NCI-H82 treated with DMSO at 0.1 percent for 48 hours (cell line): ENCODE measurements at regions not wholly inside any gene's neighbourhood (a gene's known extent, or its start where the extent isn't known, plus 50 kb on each side); places are given as distances from the start of the nearest gene placed in this dataset.
"Not testable (repeated sequence)": the region's sequence is repeated elsewhere in the genome, so short reads cannot be mapped to it uniquely, and the experiment has no call there.

Experiments used
- DNase-seq: peaks from one replicate; lab custom pipeline; 2025; ENCODE audit not compliant: unreplicated experiment; lab: John Stamatoyannopoulos, UW

DNA sequence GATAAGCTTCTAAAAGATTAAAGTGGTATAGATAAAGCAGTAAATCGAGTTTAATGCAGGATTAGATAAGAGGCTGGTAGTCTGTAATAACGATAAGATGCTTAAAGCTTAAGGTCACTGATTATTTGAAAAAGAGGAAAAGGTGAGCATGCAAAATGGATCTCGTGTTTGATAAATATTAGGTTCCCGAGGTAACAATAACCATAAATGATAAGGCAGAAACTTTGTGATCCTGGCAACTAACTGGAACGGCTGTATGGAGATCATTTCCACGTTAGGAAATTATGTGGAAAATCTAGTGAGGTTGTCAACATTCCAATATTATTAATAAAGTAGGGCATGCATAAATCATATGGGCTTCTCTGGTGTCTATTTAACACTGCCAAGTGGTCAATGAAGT, 255.5 kb downstream of the EFCAB11 start:
- DNase-seq: no peak

DNA sequence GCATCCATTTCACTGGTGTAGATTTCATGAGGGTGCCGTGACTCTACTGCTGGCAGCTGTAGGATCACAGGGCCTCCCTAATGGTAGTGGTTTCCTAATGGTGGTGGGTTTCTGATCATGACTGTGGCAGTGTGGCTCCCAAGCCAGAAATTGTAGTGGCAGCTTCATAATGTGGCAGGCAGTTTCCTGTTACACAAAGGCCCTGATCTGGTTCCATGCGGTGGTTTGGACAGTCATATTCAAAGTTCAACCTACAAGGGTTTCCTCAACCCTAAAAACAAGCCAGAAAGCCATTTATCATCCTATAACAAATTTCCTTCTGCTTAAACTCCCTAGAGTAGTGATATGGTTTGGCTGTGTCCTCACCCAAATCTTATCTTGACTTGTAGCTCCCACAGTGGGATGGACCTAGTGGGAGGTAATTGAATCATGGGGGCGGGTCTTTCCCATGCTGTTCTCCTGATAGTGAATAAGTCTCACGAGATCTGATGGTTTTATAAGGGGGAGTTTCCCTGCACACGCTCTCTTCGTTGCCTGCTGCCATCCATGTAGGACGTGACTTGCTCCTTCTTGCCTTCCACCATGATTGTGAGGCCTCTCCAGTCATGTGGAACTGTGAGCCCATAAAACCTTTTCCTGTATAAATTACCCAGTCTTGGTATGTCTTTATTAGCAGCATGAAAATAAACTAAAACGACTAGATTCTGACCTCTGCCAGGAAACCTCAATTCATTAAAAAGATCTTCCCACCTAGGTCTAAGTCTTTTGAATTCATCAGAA, 257.1 kb downstream of the EFCAB11 start:
- DNase-seq: no peak

- no peak for DNase-seq
Measured at GRCh38 chr14:89695846-89696245, 258.7 kb downstream of the EFCAB11 start.

- no peak for DNase-seq
Measured at GRCh38 chr14:89690139-89690538, 264.4 kb downstream of the EFCAB11 start.

DNA sequence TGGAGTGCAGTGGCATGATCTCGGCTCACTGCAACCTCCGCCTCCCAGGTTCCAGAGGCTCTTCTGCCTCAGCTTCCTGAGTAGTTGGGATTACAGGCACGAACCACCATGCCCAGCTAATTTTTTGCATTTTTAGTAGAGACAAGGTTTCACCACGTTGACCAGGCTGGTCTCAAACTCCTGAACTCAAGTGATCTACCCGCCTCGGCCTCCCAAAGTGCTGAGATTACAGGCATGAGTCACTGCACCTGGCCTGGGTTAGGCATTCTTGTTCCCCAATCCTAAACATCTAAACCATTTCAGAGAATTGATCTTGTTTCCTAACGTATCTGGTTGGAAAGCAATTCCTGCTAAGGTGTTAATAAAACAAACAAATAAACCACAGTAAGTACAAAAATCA, 264.8 kb downstream of the EFCAB11 start:
- DNase-seq: not testable (repeated sequence)

DNA sequence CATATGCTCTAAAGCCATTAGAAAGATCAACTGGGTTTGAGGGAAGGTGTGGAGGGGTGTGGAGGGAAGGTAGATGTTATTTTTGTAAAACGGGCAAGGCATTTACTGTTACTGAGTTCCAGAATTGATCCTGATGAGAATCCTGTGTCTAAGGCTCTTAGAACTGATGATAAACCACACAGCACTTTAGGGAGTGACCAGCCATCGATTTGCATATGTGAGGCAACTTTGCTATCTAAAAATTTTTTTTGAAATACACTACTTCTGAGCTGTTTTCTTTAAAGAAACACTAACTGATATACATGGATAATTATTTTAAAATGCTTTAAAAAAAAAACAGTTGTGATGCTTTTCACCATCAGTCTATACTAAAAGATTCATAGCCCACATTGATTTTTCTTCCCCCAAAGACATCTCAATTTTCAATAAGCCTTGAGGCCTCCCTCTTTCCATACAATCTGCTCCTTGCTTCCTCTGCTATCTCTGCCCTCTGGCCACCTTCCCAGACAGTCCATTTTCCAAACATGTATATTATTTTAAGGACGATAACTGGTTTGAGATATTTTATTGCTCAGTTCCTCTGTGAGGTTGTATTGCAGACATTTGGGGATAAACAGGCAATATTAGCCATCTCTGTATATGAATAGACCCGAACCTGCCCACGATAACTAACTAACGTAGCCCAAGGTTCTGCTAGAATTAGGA, 265.9 kb downstream of the EFCAB11 start:
- DNase-seq: no peak

DNA sequence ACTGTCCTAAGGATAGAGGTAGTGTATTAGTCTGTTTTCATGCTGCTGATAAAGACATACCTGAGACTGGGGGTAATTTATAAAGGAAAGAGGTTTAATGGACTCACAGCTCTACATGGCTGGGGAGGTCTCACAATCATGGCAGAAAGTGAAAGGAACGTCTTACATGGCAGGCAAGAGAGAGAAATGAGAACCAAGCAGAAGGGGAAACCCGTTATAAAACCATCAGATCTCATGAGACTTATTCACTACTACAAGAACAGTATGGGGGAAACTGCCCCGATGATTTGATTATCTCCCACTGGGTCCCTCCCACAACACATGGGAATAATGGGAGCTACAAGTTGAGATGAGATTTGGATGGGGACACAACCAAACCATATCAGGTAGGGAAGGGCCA, 267.4 kb downstream of the EFCAB11 start:
- DNase-seq: not testable (repeated sequence)

- no peak for DNase-seq
Measured at GRCh38 chr14:89684139-89684538, 267.1 kb upstream of the FOXN3 start.

DNA sequence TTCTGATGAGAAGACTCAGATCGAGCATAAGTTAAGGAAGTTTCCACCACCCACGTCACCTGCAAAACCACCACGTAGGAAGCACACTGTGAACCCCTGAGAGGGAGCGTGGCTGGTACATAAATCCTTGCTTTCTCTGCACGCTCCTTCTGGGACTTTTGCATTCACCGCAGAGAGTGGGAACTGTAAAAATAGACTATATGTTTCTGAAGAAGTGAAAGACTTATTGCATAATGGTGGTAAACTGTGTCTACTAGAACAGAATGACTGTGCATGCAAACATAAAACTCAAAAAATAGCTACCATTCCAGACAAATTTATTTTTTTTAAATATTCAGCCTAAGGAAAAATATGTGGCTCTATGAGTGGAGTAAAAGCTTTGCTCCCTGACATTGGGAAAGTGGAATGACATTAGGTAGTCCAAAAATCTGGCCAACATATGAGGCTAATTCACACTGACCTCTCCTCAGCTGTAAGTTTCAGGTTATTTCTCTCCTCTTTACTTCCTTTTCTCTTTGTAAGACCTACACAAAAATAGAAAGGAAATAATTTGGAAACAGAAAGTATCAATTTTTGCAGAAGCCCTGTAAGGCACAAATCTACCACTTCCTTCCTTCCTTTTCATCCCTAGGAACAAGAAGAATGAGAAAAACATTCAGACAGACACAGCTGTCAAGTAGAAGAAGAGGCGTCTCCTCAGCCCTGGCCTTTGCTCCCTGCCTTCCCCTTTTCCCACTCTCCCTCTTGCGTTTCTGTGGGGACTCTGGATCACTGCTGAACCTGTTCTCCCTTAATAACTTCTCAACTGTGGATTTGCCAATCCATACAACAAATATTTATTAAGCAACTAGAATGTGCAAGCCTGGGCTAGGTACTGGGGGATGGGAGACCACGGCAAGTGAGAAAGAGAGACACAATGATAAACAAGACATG, 264.3 kb upstream of the FOXN3 start:
- DNase-seq: no peak

DNA sequence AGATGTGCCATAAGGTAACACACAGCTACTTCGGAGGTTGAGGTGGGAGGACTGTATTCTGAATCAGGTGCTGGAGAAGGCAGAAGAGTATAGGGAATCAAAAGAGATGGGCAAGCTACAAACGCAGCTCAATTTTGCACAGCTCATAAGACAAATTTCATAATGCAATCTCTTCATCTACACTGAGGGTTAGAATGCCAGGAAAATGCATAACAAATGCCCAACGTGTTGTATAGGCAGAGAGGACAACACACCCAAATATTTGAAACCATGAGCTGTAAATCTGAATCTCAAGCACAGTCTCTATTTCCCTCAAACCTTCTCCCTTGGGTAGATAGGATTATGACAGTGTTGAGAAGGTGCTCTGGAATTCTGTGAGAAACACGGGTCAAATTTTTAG, 263.1 kb upstream of the FOXN3 start:
- no peak for DNase-seq

DNA sequence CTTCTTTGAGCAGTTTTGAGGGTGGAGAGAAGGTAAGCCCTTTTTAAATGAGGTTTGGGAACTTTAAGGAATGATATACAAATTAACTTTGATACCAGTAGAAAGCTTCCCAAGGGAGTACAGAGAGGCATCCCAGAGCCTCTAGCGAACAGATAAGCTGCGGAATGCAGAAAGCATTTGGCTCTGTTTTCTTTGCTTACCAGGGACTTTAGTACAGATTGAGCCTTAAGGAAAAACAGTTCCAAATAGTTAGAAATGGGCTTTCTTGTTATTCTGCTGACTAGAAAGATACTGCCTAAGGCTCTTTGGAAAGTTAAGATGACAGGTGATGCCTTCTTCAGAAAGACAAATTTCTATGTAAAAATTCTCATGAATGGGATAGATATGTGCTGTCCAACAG, 261.7 kb upstream of the FOXN3 start:
- DNase-seq: no peak

- no peak for DNase-seq
Measured at GRCh38 chr14:89675590-89675989, 258.6 kb upstream of the FOXN3 start.

DNA sequence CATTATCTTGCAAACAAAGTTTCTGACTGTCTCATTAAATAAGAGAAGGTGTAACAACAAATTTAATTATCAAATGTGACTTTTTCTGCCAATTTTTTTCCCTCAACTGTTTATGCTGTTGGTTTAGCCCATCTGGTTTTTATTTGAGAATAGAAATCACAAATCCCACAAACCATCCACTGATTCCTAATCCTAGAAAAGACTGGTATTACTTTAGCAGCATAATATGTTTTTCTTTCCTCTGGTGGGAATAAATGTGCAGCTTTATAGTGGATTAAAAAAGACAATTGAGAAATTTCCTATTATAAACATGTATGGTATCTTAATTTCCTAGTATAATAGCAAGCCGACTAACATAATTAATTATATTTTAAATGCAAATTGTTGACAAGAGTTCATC, 257.9 kb upstream of the FOXN3 start:
- no peak for DNase-seq

DNA sequence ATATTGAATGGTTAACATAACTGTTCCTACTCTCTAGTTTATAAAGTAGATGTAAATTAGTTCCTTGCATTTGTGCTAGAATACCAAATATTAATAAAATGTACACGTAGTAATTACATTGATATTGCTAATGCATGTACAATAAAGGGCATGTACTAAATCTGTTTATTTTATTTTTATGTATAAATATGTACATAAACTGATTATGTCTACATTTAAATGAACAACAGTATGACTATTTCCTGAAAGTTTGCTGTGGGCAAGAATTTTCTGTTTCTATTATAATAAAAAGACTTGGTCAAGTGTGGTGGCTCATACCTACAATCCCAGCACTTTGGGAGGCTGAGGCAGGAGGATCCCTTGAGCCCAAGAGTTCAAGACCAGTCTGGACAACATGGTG, 257.2 kb upstream of the FOXN3 start:
- DNase-seq: no peak

DNA sequence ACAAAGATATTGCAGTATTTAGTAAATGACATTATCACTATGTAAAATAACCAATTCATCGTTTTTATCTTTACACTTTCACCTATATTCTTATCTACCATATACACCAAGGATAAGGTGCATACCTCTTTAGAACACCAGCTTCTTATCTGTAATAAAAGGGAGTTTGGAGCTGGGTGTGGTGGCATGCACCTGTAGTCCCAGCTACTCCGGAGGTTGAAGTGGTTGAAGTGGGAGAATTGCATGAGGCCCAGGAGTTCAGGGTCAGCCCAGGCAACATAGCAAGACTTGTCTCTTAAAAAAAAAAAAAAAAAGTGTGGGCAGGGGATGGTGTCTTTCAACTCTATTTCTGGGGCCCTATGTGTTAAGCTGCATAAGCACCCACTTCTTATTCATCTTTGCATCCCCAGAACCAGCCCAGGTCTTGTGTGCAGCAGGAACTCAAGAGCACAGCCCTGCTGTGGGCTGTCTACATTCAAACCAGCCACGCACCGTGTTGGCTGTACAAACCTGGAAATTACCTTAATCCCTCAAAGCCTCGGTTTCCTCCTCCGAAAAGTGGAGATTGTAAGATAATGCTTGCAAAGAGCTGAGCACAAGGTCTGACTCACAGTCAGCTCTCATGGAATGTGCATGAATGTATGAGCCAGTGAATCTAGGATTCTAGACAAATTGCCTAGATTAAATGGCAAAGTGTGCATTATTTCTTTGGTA, 256.6 kb upstream of the FOXN3 start:
- no peak for DNase-seq

GRCh38 chr14:89672636-89673511, 255.8 kb upstream of the FOXN3 start:
- no peak for DNase-seq

DNA sequence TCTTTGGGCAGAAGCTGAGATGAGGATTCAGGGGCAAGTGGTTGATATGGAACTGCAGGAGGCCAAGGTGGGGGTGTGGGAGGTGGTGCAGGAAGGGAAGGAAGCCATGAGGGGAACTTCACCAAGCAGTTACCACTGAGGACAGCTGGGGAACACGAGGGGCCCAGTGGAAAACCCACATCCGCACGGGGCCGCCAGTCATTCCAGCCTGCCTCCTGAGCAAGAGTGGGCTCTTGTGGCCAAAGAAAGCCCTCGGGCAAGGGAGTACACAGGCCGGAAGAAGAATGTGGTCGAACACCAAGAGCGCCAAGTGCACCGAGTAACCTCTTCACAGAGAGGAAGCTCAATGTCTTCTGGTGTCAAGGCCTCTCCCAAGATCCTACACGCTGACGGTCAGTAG, 252.2 kb upstream of the FOXN3 start:
- no peak for DNase-seq

DNA sequence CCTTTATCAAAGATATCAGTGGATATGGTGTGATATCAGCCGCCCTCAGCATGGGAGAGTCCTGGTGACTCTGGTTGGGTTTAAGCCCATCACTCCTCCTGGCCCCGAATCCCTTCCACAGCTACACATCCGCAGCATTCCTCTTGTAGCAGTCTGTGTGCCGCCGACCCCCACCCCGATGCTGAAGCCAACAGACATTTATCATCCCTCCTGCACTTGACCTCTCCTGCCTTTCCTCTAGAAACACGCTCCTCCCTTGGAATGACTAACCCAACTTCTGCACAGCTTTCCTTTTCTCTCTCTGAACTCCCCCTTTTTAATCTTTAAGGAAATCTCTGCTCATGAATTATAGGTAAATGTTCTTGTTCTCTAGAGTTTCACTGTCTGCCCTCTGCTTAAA, 250.9 kb upstream of the FOXN3 start:
- DNase-seq: no peak

DNA sequence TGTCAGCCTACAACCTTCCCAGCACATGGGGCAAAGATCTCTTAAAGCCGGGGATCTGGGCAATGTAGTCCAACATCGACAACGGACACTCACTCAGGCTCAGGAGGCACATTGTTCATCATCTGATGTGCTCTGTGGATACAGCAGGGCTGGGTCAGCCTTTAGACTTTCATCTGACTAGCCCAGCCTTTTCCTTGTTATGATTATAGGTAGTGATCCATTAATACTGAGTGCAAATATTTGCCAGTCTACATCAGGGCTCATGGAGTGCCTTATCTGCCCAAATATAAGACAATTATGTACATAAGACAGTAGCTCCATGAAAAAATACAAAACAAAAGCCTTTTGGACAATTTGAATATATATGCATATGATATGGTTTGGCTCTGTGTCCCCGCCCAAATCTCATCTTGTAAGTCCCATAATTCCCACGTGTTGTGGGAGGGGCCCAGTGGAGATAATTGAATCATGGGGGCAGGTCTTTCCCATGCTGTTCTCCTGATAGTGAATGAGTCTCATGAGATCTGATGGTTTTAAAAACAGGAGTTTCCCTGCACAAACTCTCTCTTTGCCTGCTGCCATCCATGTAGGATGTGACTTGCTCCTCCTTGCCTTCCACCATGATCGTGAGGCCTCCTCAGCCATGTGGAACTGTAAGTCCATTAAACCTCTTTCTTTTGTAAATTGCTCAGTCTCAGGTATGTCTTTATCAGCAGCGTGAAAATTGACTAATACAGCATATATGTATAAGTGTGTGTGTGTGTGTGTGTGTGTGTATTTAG, 248.5 kb upstream of the FOXN3 start:
- DNase-seq: not testable (repeated sequence)
